ENCODE measurements at regions not wholly inside any gene's neighbourhood (a gene's known extent, or its start where the extent isn't known, plus 50 kb on each side); places are given as distances from the start of the nearest gene placed in this dataset.

DNA sequence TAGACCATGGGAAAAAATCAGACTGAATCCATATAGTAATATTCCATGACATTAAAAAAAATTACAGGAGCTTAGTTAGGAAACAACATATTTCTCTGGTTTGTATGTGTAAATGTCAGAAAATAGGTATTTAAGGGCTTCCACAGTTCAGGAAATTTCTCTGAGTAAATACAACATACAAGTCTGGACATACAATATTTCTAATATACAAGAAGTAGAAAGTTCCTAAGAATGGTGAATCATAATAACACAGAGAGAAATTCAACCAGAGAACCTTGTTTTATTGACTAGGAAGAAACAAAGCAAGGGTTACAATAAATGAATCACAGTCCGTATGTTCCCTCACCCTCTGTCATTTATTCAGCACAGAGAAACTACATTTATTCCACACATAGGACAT is 532.7 kb upstream of the FAT3 start:
- Mint-ChIP-seq H3K9me3 (no peaks in the 10 kb centered on the region), H3K27me3 (peaks cover 3% of the 10 kb centered on the region), H3K27ac (no peak overlapping the region), H3K4me3 (no peak overlapping the region), H3K4me1 (ENCODE audit: unreplicated experiment) (no peaks in the 10 kb centered on the region), H3K36me3 (no peaks in the 10 kb centered on the region)
- no peak for TF ChIP-seq CTCF (conservative IDR thresholded peaks at IDR 0.05)
- DNase-seq (ENCODE audit: extremely low spot score, unreplicated experiment): no peak

GRCh38 chr11:91688672-91689071 is 535.9 kb upstream of the FAT3 start:
- H3K36me3 Mint-ChIP-seq: no peaks in the 10 kb centered on the region
- H3K27me3 Mint-ChIP-seq: peaks cover 3% of the 10 kb centered on the region
- H3K27ac Mint-ChIP-seq: no peak overlapping the region
- H3K9me3 Mint-ChIP-seq: no peaks in the 10 kb centered on the region
- H3K4me1 Mint-ChIP-seq (ENCODE audit: unreplicated experiment): no peaks in the 10 kb centered on the region
- H3K4me3 Mint-ChIP-seq: no peak overlapping the region
- TF ChIP-seq CTCF (conservative IDR thresholded peaks at IDR 0.05): no peak
- no peak for DNase-seq (ENCODE audit: extremely low spot score, unreplicated experiment)

DNA sequence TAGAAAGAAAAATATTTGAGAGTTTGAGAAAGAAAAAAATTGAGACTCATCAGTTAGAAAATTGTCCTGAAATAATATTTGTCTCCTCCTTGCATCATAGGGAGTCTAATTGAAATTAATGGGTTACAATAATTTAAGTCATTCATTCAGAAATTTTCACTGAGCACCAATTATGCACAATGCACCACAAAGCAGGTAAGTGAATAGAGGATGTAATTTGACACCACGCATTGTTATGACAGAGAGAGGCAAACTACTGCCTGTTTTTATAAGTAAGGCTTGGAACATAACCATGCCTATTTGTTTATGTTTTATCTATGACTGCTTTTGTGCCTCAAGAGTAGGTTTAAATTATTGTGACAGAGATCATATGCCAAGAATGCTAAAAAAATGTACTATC is 537.9 kb upstream of the FAT3 start:
- Mint-ChIP-seq H3K36me3 (no peaks in the 10 kb centered on the region), H3K27me3 (no peaks in the 10 kb centered on the region), H3K27ac (no peak overlapping the region), H3K4me3 (no peak overlapping the region), H3K9me3 (no peaks in the 10 kb centered on the region), H3K4me1 (ENCODE audit: unreplicated experiment) (no peaks in the 10 kb centered on the region)
- no peak for DNase-seq (ENCODE audit: extremely low spot score, unreplicated experiment)
- TF ChIP-seq CTCF (conservative IDR thresholded peaks at IDR 0.05): no peak

DNA sequence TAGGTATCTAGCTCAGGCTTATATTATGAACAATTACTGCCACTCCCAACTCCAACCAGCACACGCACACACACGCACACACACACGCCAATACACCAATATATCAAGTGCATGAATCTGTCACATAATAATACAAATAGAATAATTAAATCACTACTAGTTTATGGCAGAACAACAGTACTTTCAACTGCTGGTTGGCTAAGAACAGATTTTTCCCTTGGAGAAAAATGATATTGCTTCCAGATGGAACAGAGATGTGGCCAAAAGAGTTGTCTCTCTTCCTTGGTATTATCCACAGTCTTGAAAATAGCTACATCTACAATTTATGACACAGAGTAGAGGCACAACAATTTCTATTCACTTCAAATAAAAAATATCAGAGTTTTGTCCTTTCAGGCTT is 538.3 kb upstream of the FAT3 start:
- Mint-ChIP-seq H3K4me3 (no peak overlapping the region), H3K4me1 (ENCODE audit: unreplicated experiment) (no peaks in the 10 kb centered on the region), H3K36me3 (no peaks in the 10 kb centered on the region), H3K9me3 (no peaks in the 10 kb centered on the region), H3K27ac (no peak overlapping the region), H3K27me3 (no peaks in the 10 kb centered on the region)
- no peak for DNase-seq (ENCODE audit: extremely low spot score, unreplicated experiment)
- no peak for TF ChIP-seq CTCF (conservative IDR thresholded peaks at IDR 0.05)

DNA sequence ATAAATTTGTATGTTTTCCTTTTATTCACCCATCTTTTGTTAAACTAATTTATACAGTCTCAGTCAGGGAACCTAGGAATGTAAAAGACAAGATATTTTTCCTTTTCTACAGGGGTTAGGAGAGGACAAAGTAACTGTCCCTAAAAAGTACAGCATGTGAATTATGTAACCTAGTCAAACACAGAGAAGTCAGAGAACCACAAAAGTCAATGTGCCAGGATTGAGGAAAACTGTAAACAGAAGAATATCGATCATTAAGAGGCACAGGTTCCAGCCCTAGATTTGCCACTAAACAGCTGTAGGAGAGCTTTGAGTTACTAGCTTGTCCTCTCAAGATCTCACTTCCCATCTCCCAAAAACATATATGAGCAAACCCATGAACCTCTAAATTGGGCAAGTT is 550.9 kb upstream of the FAT3 start:
- Mint-ChIP-seq H3K27ac (no peak overlapping the region), H3K4me3 (no peak overlapping the region), H3K9me3 (peaks cover 17% of the 10 kb centered on the region), H3K4me1 (ENCODE audit: unreplicated experiment) (no peaks in the 10 kb centered on the region), H3K27me3 (no peaks in the 10 kb centered on the region), H3K36me3 (no peaks in the 10 kb centered on the region)
- no peak for DNase-seq (ENCODE audit: extremely low spot score, unreplicated experiment)
- no peak for TF ChIP-seq CTCF (conservative IDR thresholded peaks at IDR 0.05)

GRCh38 chr11:91664521-91664920 is 560.1 kb upstream of the FAT3 start:
- H3K4me1 Mint-ChIP-seq (ENCODE audit: unreplicated experiment): peaks cover 9% of the 10 kb centered on the region
- H3K9me3 Mint-ChIP-seq: no peaks in the 10 kb centered on the region
- TF ChIP-seq CTCF (conservative IDR thresholded peaks at IDR 0.05): no peak
- no peaks in the 10 kb centered on the region for H3K36me3 Mint-ChIP-seq
- no peaks in the 10 kb centered on the region for H3K27me3 Mint-ChIP-seq
- no peak for DNase-seq (ENCODE audit: extremely low spot score, unreplicated experiment)
- no peak overlapping the region for H3K27ac Mint-ChIP-seq
- H3K4me3 Mint-ChIP-seq: no peak overlapping the region

All from type B pancreatic cell (in vitro differentiated cells).